B cell (primary cell): ENCODE measurements at regions not wholly inside any gene's neighbourhood (a gene's known extent, or its start where the extent isn't known, plus 50 kb on each side); places are given as distances from the start of the nearest gene placed in this dataset.

ENCODE experiments used
- ATAC-seq: fragments of 200-7000 bp; cut with Tn5 transposase; one replicate; pipeline ENCODE4 v1.10.0; 2021; ENCODE audit warnings: low read depth, mild to moderate bottlenecking, moderate number of reproducible peaks, moderate library complexity
- CTCF ChIA-PET: fragments of 350-600 bp; sonication (Branson Sonifier 250); formaldehyde crosslinking; loops from one replicate; lab custom pipeline; 2021; ENCODE audit warnings: antibody characterized with exemption, inconsistent platforms; lab: Charles Lee
- POLR2A ChIA-PET: fragments of 350-600 bp; sonication (Branson Sonifier 250); formaldehyde crosslinking; loops from one replicate; lab custom pipeline; 2021; ENCODE audit warnings: antibody characterized with exemption; lab: Charles Lee
- DNase-seq: peaks from one replicate; pipeline ENCODE4 v3.0.0; 2013
- H2AFZ ChIP-seq: 2 replicates; pipeline ENCODE4 v1.6.1; 2012; ENCODE audit warnings: mild to moderate bottlenecking, low read depth, low read length; ENCODE audit not compliant: insufficient read depth, poor library complexity, severe bottlenecking
- H3K27ac ChIP-seq, 2 donors: 1 replicate in 1 of 2; 2 replicates in 1 of 2; pipeline ENCODE4 v1.5.1; 2012 to 2013; ENCODE audit warnings: low read length in 2 of 2, mild to moderate bottlenecking in 2 of 2, moderate library complexity in 1 of 2
- H3K27me3 ChIP-seq, 4 experiments: fragments of 200-600 bp in 1 of 4; sonication (generic) in 1 of 4; replicated peaks in 1 of 4; 1 replicate in 2 of 4; 2 replicates in 2 of 4; pipeline versions ENCODE4 v1.6.1 to v1.7.0; 2013 to 2016; ENCODE audit warnings: low read length in 3 of 4, mild to moderate bottlenecking in 2 of 4, mixed read lengths in 1 of 4, moderate library complexity in 1 of 4; ENCODE audit not compliant: insufficient read depth in 4 of 4, control insufficient read depth in 3 of 4; ENCODE audit errors: control extremely low read depth in 1 of 4
- H3K36me3 ChIP-seq, 2 experiments: replicated peaks in 1 of 2; 1 replicate in 1 of 2; 2 replicates in 1 of 2; pipeline versions ENCODE4 v1.6.1 to v1.7.1; 2013; ENCODE audit warnings: low read length in 1 of 2; ENCODE audit not compliant: insufficient read depth in 2 of 2, control insufficient read depth in 1 of 2; ENCODE audit errors: control extremely low read depth in 1 of 2, extremely low read depth in 1 of 2
- H3K4me1 ChIP-seq, 2 donors: fragments of 200-600 bp in 1 of 2; sonication (generic) in 1 of 2; 1 replicate in 1 of 2; 2 replicates in 1 of 2; pipeline versions ENCODE4 v1.5.1 to v1.6.1; 2013 to 2017; ENCODE audit warnings: low read length in 2 of 2; ENCODE audit not compliant: control insufficient read depth in 2 of 2, insufficient read depth in 2 of 2
- H3K4me2 ChIP-seq: replicated peaks from 2 replicates; pipeline ENCODE3; 2012; ENCODE audit warnings: mild to moderate bottlenecking, low read depth, low read length; ENCODE audit not compliant: poor library complexity, severe bottlenecking
- H3K4me3 ChIP-seq, 5 experiments: fragments of 200-600 bp in 1 of 5; sonication (generic) in 1 of 5; 1 replicate in 3 of 5; 2 replicates in 2 of 5; pipeline versions ENCODE4 v1.5.1 to v1.7.0; 2011 to 2016; ENCODE audit warnings: low read length in 4 of 5, mild to moderate bottlenecking in 4 of 5, low read depth in 2 of 5, control low read depth in 1 of 5, moderate library complexity in 1 of 5; ENCODE audit not compliant: insufficient read depth in 1 of 5; ENCODE audit errors: control extremely low read depth in 1 of 5, extremely low read depth in 1 of 5
- H3K79me2 ChIP-seq: fragments of 200-600 bp; sonication (generic); one replicate; pipeline ENCODE4 v1.6.0; 2016; ENCODE audit warnings: low read length; ENCODE audit not compliant: control insufficient read depth, insufficient read depth
- H3K9ac ChIP-seq: fragments of 200-600 bp; sonication (generic); 2 replicates; pipeline ENCODE4 v1.6.1; 2017; ENCODE audit warnings: mild to moderate bottlenecking, low read length, moderate library complexity
- H3K9me3 ChIP-seq, 3 donors: one replicate each; pipeline versions ENCODE4 v1.6.1 to v1.7.1; 2013; ENCODE audit warnings: low read length in 2 of 3; ENCODE audit not compliant: control insufficient read depth in 2 of 3, insufficient read depth in 1 of 3; ENCODE audit errors: control extremely low read depth in 1 of 3
- H4K20me1 ChIP-seq: 2 replicates; pipeline ENCODE4 v1.6.0; 2012; ENCODE audit warnings: mild to moderate bottlenecking, low read length; ENCODE audit not compliant: insufficient read depth, control insufficient read depth, poor library complexity, severe bottlenecking
- H3K27ac Mint-ChIP-seq: one replicate; pipeline ENCODE4 v1.8.0; 2021; ENCODE audit warnings: mixed read lengths
- H3K27me3 Mint-ChIP-seq: one replicate; pipeline ENCODE4 v1.8.0; 2021; ENCODE audit warnings: mixed read lengths
- H3K4me1 Mint-ChIP-seq: one replicate; pipeline ENCODE4 v1.8.0; 2021; ENCODE audit warnings: mixed read lengths
- H3K4me3 Mint-ChIP-seq: one replicate; pipeline ENCODE4 v1.8.0; 2021; ENCODE audit warnings: mixed read lengths
- H3K9me3 Mint-ChIP-seq: one replicate; pipeline ENCODE4 v1.8.0; 2022; ENCODE audit warnings: mixed read lengths; ENCODE audit not compliant: insufficient read depth
- CTCF ChIP-seq: fragments of 200-600 bp; IDR thresholded peaks from one replicate; pipeline ENCODE4 v1.8.0; 2022; ENCODE audit warnings: antibody characterized with exemption, mild to moderate bottlenecking
- EZH2 ChIP-seq: IDR thresholded peaks from 2 replicates; pipeline ENCODE4 v1.6.1; 2012; ENCODE audit warnings: borderline replicate concordance, low read depth, mild to moderate bottlenecking, moderate library complexity, low read length; ENCODE audit not compliant: insufficient read depth, poor library complexity, severe bottlenecking
- WGBS: methylation state at CpG from one replicate; pipeline ENCODE4 v1.1.5; 2013; ENCODE audit warnings: missing lambda C conversion rate; ENCODE audit not compliant: insufficient coverage; 5-methylcytosine and 5-hydroxymethylcytosine counted together
- intact Hi-C: fragments of 100-400 bp; cut with micrococcal nuclease; formaldehyde crosslinking; loops from one replicate; pipeline ENCODE4 v1.10.0; 2022

GRCh38 chr1:29603622-29604021 is 367.3 kb downstream of the PTPRU start:
- CTCF ChIA-PET = no interaction called here
- no peak for TF ChIP-seq CTCF
- TF ChIP-seq EZH2 = no peak
- Histone ChIP-seq H4K20me1 (no peaks in the 10 kb centered on the region), H3K4me1 (no peaks in the 10 kb centered on the region), H3K4me2 (no peak overlapping the region), H3K9me3 (peaks cover 0 to 9% (median 0%) of the 10 kb centered on the region in 3 donors), H3K27me3 (no peaks in the 10 kb centered on the region), H2AFZ (no peak overlapping the region), H3K27ac (no peak overlapping the region), H3K79me2 (no peaks in the 10 kb centered on the region), H3K36me3 (no peaks in the 10 kb centered on the region), H3K4me3 (no peak overlapping the region), H3K9ac (no peak overlapping the region)
- POLR2A ChIA-PET = no interaction called here
- intact Hi-C loops = no loop called here
- no peak overlapping the region for H3K4me3 Mint-ChIP-seq
- DNase-seq = no peak
- H3K27me3 Mint-ChIP-seq = peaks cover 7% of the 10 kb centered on the region
- no peak overlapping the region for H3K27ac Mint-ChIP-seq
- H3K4me1 Mint-ChIP-seq = no peaks in the 10 kb centered on the region
- no peak for ATAC-seq
- WGBS = 79% methylated on average over 2 of the region's 2 CpGs
- peaks cover 3% of the 10 kb centered on the region for H3K9me3 Mint-ChIP-seq

DNA sequence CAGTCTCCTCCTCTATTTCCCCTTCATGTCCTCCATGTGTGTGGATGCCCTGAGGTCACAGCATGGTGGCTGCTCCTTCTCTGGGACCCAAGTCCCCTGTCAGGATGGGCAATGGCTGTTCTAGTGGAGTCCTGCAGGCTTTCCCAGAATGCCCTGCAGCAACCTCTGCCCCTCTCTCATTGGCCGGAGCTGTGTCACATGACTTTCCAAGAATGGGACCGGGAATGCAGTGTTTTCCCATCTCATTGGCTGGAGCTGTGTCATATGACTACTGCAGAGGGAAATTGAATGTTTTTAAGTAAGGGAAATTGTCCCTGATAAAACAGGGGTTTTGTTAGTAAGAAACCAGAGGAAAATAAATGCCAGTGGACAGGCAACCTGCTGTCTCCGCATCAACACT is 365.9 kb downstream of the PTPRU start:
- Mint-ChIP-seq H3K27me3 (peaks cover 4% of the 10 kb centered on the region), H3K27ac (no peak overlapping the region), H3K4me3 (no peak overlapping the region), H3K9me3 (no peaks in the 10 kb centered on the region), H3K4me1 (no peaks in the 10 kb centered on the region)
- Histone ChIP-seq H3K27ac (no peak overlapping the region), H2AFZ (no peak overlapping the region), H3K9me3 (peaks cover 0 to 5% (median 0%) of the 10 kb centered on the region in 3 donors), H3K4me3 (no peak overlapping the region), H3K4me2 (no peak overlapping the region), H3K79me2 (no peaks in the 10 kb centered on the region), H3K36me3 (no peaks in the 10 kb centered on the region), H3K4me1 (no peaks in the 10 kb centered on the region), H3K9ac (no peak overlapping the region), H3K27me3 (no peaks in the 10 kb centered on the region), H4K20me1 (no peaks in the 10 kb centered on the region)
- ATAC-seq (no peak), DNase-seq (no peak)
- intact Hi-C loops = no loop called here
- ChIA-PET CTCF (no interaction called here), POLR2A (no interaction called here)
- TF ChIP-seq EZH2 (no peak), CTCF (no peak)
- 100% methylated on average over 3 of the region's 3 CpGs for WGBS
